ENCODE measurements at regions not wholly inside any gene's neighbourhood (a gene's known extent, or its start where the extent isn't known, plus 50 kb on each side); places are given as distances from the start of the nearest gene placed in this dataset.

- TF ChIP-seq, protein P1, sequence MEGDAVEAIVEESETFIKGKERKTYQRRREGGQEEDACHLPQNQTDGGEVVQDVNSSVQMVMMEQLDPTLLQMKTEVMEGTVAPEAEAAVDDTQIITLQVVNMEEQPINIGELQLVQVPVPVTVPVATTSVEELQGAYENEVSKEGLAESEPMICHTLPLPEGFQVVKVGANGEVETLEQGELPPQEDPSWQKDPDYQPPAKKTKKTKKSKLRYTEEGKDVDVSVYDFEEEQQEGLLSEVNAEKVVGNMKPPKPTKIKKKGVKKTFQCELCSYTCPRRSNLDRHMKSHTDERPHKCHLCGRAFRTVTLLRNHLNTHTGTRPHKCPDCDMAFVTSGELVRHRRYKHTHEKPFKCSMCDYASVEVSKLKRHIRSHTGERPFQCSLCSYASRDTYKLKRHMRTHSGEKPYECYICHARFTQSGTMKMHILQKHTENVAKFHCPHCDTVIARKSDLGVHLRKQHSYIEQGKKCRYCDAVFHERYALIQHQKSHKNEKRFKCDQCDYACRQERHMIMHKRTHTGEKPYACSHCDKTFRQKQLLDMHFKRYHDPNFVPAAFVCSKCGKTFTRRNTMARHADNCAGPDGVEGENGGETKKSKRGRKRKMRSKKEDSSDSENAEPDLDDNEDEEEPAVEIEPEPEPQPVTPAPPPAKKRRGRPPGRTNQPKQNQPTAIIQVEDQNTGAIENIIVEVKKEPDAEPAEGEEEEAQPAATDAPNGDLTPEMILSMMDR (IDR thresholded peaks at IDR 0.05) = no peak
- TF ChIP-seq POLR2A (IDR thresholded peaks at IDR 0.05) = no peak
- TF ChIP-seq POLR2AphosphoS5 (IDR thresholded peaks at IDR 0.05) = no peak
- no peak for TF ChIP-seq EP300 (IDR thresholded peaks at IDR 0.05)
Measured at GRCh38 chr10:29734640-29734961, 99.8 kb upstream of the SVIL start.
